ENCODE measurements at regions not wholly inside any gene's neighbourhood (a gene's known extent, or its start where the extent isn't known, plus 50 kb on each side); places are given as distances from the start of the nearest gene placed in this dataset.

DNA sequence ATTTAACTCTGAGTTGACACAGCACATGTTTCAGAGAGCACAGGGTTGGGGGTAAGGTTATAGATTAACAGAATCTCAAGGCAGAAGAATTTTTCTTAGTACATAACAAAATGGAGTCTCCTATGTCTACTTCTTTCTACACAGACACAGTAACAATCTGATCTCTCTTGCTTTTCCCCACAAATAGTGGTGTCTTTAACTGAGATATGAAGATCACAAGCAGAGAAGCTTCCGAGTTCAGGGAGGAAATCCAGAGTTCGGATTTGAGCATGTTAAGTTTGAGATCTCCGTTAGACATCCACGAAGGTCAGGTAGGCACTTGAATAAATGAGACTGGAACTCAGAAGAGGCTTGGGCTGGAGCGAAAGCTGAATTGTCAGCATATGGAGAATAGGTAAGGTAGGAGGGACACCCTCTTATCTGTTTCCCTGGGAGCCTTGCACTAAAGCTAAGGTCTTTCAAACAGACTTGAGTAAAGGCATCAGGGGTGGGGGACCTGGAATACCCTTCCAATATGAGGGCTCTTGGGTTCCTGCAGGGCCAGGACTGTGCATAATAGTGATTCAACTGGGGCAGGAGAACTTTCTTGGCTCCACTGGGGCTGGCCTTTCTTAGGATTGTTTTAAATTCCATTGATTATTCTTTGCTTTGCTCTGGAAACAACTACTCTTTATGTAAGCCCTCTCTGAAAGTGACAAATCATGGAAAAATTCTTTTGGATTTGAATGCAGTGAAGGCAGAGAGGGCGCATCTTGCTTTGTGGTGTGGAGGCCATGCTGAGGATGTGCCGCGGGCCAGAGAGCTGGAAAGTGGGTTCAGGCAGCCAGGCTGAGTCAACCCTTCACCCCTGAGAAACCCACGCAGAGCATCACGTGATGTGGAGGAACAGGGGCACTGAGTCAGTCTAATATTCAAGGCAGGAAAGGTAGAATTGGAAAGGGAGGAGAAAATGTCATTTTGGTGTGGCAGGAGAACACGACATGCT, 62.7 kb upstream of the AMPD3 start:
- Histone ChIP-seq H3K27ac (ENCODE audit: low read depth in 1 of 3, low read length in 2 of 3) (no peak overlapping the region), H3K36me3 (ENCODE audit: control insufficient read depth in 3 of 3, insufficient read depth in 2 of 3, low read depth in 1 of 3, low read length in 3 of 3) (no peaks in the 10 kb centered on the region), H3K9me3 (ENCODE audit: control insufficient read depth in 2 of 2, insufficient read depth in 1 of 2, low read depth in 1 of 2, low read length in 1 of 2) (no peaks in the 10 kb centered on the region), H3K4me3 (ENCODE audit: low read depth in 1 of 3, low read length in 3 of 3) (no peak overlapping the region), H3K4me1 (ENCODE audit: control insufficient read depth in 3 of 3, insufficient read depth in 2 of 3, low read depth in 1 of 3, low read length in 2 of 3) (peaks cover 0 to 14% (median 3%) of the 10 kb centered on the region in 3 donors), H3K27me3 (ENCODE audit: control insufficient read depth in 3 of 3, insufficient read depth in 3 of 3, low read length in 3 of 3) (no peaks in the 10 kb centered on the region)
- DNase-seq: no peak
- FAIRE-seq: no peak
- 78 to 85% (median 81%) methylated on average over 11 of the region's 11 CpGs for WGBS, 3 donors

DNA sequence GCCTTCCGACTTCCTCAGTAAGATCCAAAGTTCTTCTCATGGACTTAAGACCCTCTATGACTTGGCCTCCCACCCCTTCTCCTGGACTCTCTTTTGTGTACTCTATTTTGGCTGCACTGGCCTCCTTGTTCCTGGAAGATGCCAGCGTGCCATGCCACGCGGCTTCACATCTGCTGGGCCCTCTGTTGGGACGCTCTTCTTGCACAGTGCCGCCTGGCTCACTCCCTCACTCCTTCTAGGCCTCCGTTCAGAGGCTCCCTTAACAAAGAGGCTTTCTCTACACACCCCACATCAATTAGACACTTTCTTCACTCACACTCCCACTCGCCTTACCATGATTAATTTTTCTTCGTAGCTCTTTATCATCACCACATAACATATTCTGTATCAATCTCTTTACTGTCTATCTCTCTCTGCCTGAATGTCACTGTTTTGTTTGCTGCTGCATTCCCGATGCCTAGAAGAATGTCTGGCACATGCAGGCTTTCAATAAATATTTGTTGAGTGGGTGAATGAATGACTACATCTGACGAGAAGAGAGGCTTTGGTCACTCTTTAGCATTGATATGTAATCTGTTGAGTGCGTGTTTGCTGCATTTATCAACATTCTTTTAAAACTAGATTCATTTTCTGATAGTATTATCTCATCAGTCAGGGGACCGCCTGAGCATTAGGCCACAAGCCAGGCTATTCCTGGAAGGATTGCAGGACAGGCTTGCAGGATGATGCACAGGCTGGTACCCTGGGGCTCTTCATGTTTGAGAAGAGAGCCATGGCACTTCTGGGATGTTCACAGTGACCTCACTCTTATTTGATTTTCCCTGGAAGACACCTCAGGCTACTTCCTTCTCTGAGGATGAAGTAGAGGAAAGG, 60.6 kb upstream of the AMPD3 start:
- DNase-seq (no peak), FAIRE-seq (no peak)
- H3K36me3 ChIP-seq (ENCODE audit: control insufficient read depth in 3 of 3, insufficient read depth in 2 of 3, low read depth in 1 of 3, low read length in 3 of 3): no peaks in the 10 kb centered on the region
- H3K9me3 ChIP-seq (ENCODE audit: control insufficient read depth in 2 of 2, insufficient read depth in 1 of 2, low read depth in 1 of 2, low read length in 1 of 2): no peaks in the 10 kb centered on the region
- H3K27ac ChIP-seq (ENCODE audit: low read depth in 1 of 3, low read length in 2 of 3): no peak overlapping the region
- WGBS, 3 donors: 73 to 80% (median 78%) methylated on average over 13 of the region's 13 CpGs
- peaks cover 0 to 2% (median 0%) of the 10 kb centered on the region in 3 donors for H3K27me3 ChIP-seq (ENCODE audit: control insufficient read depth in 3 of 3, insufficient read depth in 3 of 3, low read length in 3 of 3)
- H3K4me3 ChIP-seq (ENCODE audit: low read depth in 1 of 3, low read length in 3 of 3): no peak overlapping the region
- H3K4me1 ChIP-seq (ENCODE audit: control insufficient read depth in 3 of 3, insufficient read depth in 2 of 3, low read depth in 1 of 3, low read length in 2 of 3): no peaks in the 10 kb centered on the region

DNA sequence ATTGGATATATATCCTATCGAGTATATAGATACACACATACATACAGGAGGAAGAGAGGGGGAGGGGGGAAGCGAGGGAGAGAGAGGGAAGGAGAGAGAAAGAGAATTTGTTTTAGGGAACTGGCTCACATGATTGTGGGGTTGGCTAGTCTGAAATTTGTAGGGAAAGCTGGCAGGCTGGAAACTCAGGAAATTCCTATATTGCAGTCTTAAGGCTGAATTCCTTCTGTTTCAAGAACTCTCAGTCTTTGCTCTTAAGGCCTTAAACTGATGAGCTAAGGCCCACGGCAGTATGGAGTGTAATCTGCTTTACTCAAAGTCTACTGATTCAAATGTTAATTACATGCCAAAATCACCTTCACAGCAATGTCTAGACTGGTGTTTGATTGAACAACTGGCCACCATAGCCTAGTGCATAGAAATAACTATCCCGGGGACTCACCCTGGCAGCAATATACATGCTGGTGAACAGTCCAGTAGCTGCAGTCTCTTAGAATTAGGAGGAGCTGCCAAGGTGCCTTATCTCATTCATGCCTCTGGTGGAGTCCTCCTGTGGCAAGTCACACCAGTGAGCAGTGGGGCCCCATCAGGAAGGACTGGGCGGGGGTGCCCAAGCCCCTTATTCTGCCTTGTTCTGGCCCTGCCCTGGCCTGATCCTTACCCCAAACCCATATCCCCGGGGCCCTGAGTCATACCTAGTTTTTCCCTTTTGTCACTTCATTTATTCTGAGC, 59.7 kb upstream of the AMPD3 start:
- no peaks in the 10 kb centered on the region for H3K4me1 ChIP-seq (ENCODE audit: control insufficient read depth in 3 of 3, insufficient read depth in 2 of 3, low read depth in 1 of 3, low read length in 2 of 3)
- H3K27ac ChIP-seq (ENCODE audit: low read depth in 1 of 3, low read length in 2 of 3): no peak overlapping the region
- H3K27me3 ChIP-seq (ENCODE audit: control insufficient read depth in 3 of 3, insufficient read depth in 3 of 3, low read length in 3 of 3): peaks cover 0 to 2% (median 0%) of the 10 kb centered on the region in 3 donors
- no peak for DNase-seq
- no peak for FAIRE-seq
- H3K4me3 ChIP-seq (ENCODE audit: low read depth in 1 of 3, low read length in 3 of 3): no peak overlapping the region
- whole genome bisulfite sequencing, 3 donors: 85 to 87% (median 86%) methylated on average over 6 of the region's 6 CpGs
- H3K9me3 ChIP-seq (ENCODE audit: control insufficient read depth in 2 of 2, insufficient read depth in 1 of 2, low read depth in 1 of 2, low read length in 1 of 2): no peaks in the 10 kb centered on the region
- no peaks in the 10 kb centered on the region for H3K36me3 ChIP-seq (ENCODE audit: control insufficient read depth in 3 of 3, insufficient read depth in 2 of 3, low read depth in 1 of 3, low read length in 3 of 3)

DNA sequence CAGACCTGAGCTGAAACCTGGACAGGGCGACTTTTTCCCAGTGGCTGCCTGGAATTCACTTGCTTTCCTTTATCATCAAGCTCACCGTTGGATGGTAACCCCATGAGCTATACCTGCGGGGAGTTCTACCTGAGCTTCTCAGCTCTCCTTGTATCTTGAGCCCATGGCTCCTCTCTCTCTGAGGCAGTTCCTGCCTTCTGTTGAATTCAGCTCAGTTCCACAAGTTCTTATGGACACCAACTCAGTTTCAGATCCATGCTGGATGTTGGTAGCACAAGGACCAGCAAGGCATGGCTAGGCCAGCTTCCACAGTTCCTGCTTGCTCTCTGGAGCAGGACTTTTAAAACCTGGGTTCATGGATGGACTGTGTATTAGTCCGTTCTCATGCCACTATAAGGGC, 58.3 kb upstream of the AMPD3 start:
- H3K36me3 ChIP-seq (ENCODE audit: control insufficient read depth in 3 of 3, insufficient read depth in 2 of 3, low read depth in 1 of 3, low read length in 3 of 3): no peaks in the 10 kb centered on the region
- WGBS, 3 donors: 91 to 93% (median 92%) methylated on average over 4 of the region's 4 CpGs
- H3K27me3 ChIP-seq (ENCODE audit: control insufficient read depth in 3 of 3, insufficient read depth in 3 of 3, low read length in 3 of 3): peaks cover 0 to 2% (median 0%) of the 10 kb centered on the region in 3 donors
- no peaks in the 10 kb centered on the region for H3K4me1 ChIP-seq (ENCODE audit: control insufficient read depth in 3 of 3, insufficient read depth in 2 of 3, low read depth in 1 of 3, low read length in 2 of 3)
- FAIRE-seq (no peak), DNase-seq (no peak)
- H3K27ac ChIP-seq (ENCODE audit: low read depth in 1 of 3, low read length in 2 of 3): no peak overlapping the region
- no peak overlapping the region for H3K4me3 ChIP-seq (ENCODE audit: low read depth in 1 of 3, low read length in 3 of 3)
- no peaks in the 10 kb centered on the region for H3K9me3 ChIP-seq (ENCODE audit: control insufficient read depth in 2 of 2, insufficient read depth in 1 of 2, low read depth in 1 of 2, low read length in 1 of 2)

DNA sequence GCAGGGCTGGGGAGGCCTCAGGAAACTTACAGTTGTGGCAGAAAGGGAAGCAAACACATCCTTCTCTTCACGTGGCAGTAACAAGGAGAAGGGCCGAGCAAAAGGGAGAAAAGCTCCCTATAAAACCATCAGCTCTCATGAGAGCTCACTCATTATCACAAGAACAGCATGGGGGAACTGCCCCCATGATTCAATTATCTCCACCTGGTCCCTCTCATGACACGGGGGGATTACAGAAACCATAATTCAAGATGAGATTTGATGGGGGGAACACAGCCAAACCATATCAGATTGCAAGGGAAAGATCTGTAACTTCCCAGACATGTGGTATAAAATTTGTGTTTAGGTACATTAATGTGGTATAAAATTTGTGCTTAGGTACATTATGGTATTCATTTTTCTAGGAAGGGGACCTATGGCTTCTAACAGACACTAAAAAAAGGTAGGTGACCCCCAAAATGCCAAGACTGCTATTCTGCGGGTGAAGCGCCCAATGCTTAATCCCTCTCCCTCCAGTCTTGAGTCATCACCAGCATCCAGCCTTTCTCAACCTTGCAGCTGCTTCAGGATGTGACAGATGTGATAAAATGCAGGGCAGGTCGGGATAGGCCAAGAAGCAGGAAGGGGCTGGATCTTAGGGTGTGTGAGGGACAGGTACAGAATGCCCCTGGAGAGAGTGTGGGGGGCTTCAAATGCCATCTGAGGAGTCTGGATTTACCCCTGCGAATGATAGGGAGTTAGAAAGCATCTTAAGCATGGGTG, 57.7 kb upstream of the AMPD3 start:
- no peak overlapping the region for H3K27ac ChIP-seq (ENCODE audit: low read depth in 1 of 3, low read length in 2 of 3)
- H3K4me1 ChIP-seq (ENCODE audit: control insufficient read depth in 3 of 3, insufficient read depth in 2 of 3, low read depth in 1 of 3, low read length in 2 of 3): no peaks in the 10 kb centered on the region
- 70 to 79% (median 72%) methylated on average over 7 of the region's 7 CpGs for WGBS, 3 donors
- H3K27me3 ChIP-seq (ENCODE audit: control insufficient read depth in 3 of 3, insufficient read depth in 3 of 3, low read length in 3 of 3): peaks cover 0 to 2% (median 0%) of the 10 kb centered on the region in 3 donors
- no peaks in the 10 kb centered on the region for H3K36me3 ChIP-seq (ENCODE audit: control insufficient read depth in 3 of 3, insufficient read depth in 2 of 3, low read depth in 1 of 3, low read length in 3 of 3)
- H3K4me3 ChIP-seq (ENCODE audit: low read depth in 1 of 3, low read length in 3 of 3): no peak overlapping the region
- no peak for FAIRE-seq
- no peak for DNase-seq
- no peaks in the 10 kb centered on the region for H3K9me3 ChIP-seq (ENCODE audit: control insufficient read depth in 2 of 2, insufficient read depth in 1 of 2, low read depth in 1 of 2, low read length in 1 of 2)

DNA sequence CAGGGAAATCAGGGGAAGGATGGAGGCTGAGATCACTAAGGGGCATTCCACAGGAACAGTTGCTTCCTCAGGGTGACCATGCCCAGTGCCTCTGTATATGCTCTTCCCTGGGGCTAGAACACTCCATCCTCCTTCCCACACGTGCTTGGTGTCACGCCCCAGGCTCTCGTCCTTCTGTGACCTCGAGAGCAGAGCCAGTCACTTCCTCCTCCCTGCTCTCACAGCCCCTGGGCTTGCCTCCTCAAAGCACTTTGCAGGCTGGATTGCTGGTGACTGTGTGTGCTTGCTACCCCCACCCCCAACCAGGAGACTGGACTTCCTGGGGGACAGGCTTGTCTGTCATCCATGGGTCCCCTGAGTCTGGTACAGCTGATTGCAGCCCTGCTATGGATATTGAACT, 56.5 kb upstream of the AMPD3 start:
- Histone ChIP-seq H3K4me1 (ENCODE audit: control insufficient read depth in 3 of 3, insufficient read depth in 2 of 3, low read depth in 1 of 3, low read length in 2 of 3) (no peaks in the 10 kb centered on the region), H3K36me3 (ENCODE audit: control insufficient read depth in 3 of 3, insufficient read depth in 2 of 3, low read depth in 1 of 3, low read length in 3 of 3) (no peaks in the 10 kb centered on the region), H3K27ac (ENCODE audit: low read depth in 1 of 3, low read length in 2 of 3) (no peak overlapping the region), H3K9me3 (ENCODE audit: control insufficient read depth in 2 of 2, insufficient read depth in 1 of 2, low read depth in 1 of 2, low read length in 1 of 2) (no peaks in the 10 kb centered on the region), H3K4me3 (ENCODE audit: low read depth in 1 of 3, low read length in 3 of 3) (no peak overlapping the region), H3K27me3 (ENCODE audit: control insufficient read depth in 3 of 3, insufficient read depth in 3 of 3, low read length in 3 of 3) (peaks cover 0 to 2% (median 0%) of the 10 kb centered on the region in 3 donors)
- FAIRE-seq (no peak), DNase-seq (no peak)
- WGBS, 3 donors: 2 to 22% (median 6%) methylated on average over 4 of the region's 4 CpGs

DNA sequence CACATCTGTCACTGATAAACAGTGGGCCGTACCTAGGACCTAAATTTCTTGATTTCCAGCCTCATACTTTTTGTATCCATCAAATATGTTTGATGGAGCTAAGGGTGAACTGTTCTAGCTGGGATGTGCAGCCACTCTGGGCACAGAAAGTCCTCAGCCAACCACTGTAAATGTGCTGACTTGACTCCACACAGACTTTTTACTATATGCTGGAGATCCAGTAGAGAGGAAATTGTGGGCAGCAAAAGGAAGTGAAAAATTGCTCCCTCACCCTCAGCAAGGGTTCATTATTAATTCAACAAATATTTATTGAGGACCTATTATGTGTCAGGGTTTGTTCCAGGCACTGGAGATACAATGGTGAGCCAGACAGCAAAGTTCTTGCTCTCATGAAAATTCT, 54.2 kb upstream of the AMPD3 start:
- DNase-seq (no peak), FAIRE-seq (no peak)
- H3K27ac ChIP-seq (ENCODE audit: low read depth in 1 of 3, low read length in 2 of 3): no peak overlapping the region
- 82 to 94% (median 88%) methylated on average over 1 of the region's 1 CpG for WGBS, 3 donors
- no peaks in the 10 kb centered on the region for H3K9me3 ChIP-seq (ENCODE audit: control insufficient read depth in 2 of 2, insufficient read depth in 1 of 2, low read depth in 1 of 2, low read length in 1 of 2)
- H3K36me3 ChIP-seq (ENCODE audit: control insufficient read depth in 3 of 3, insufficient read depth in 2 of 3, low read depth in 1 of 3, low read length in 3 of 3): no peaks in the 10 kb centered on the region
- no peaks in the 10 kb centered on the region for H3K4me1 ChIP-seq (ENCODE audit: control insufficient read depth in 3 of 3, insufficient read depth in 2 of 3, low read depth in 1 of 3, low read length in 2 of 3)
- H3K27me3 ChIP-seq (ENCODE audit: control insufficient read depth in 3 of 3, insufficient read depth in 3 of 3, low read length in 3 of 3): peaks cover 0 to 2% (median 0%) of the 10 kb centered on the region in 3 donors
- H3K4me3 ChIP-seq (ENCODE audit: low read depth in 1 of 3, low read length in 3 of 3): no peak overlapping the region

Measured in small intestine (tissue), 7 donors.